HUES6 (cell line): ENCODE measurements at regions not wholly inside any gene's neighbourhood (a gene's known extent, or its start where the extent isn't known, plus 50 kb on each side); places are given as distances from the start of the nearest gene placed in this dataset.

Experiments
- H3K27ac ChIP-seq: 2 replicates; pipeline ENCODE4 v1.7.0; 2013; ENCODE audit warnings: low read depth, mild to moderate bottlenecking, low read length, inconsistent platforms
- H3K27me3 ChIP-seq: 2 replicates; pipeline ENCODE4 v1.6.1; 2013; ENCODE audit warnings: low read length; ENCODE audit not compliant: control insufficient read depth, insufficient read depth
- H3K36me3 ChIP-seq: 2 replicates; pipeline ENCODE4 v1.6.1; 2013; ENCODE audit warnings: low read length; ENCODE audit not compliant: control insufficient read depth, insufficient read depth
- H3K4me1 ChIP-seq: 2 replicates; pipeline ENCODE4 v1.6.1; 2013; ENCODE audit warnings: low read length; ENCODE audit not compliant: control insufficient read depth, insufficient read depth
- H3K4me3 ChIP-seq: 2 replicates; pipeline ENCODE4 v1.5.1; 2013; ENCODE audit warnings: low read depth, low read length
- H3K9ac ChIP-seq: one replicate; pipeline ENCODE4 v1.6.1; 2013; ENCODE audit warnings: mild to moderate bottlenecking, low read length
- H3K9me3 ChIP-seq: 2 replicates; pipeline ENCODE4 v1.6.1; 2013; ENCODE audit warnings: low read depth, low read length; ENCODE audit not compliant: control insufficient read depth, insufficient read depth

GRCh38 chr7:41771717-41772116 lies 68.8 kb upstream of the INHBA start:
- 0 out of 2 replicates have a peak, but pooled peaks cover 4% of the 10 kb centered on the region for H3K9me3 ChIP-seq
- no peaks in the 10 kb centered on the region for H3K36me3 ChIP-seq
- H3K27ac ChIP-seq: no peak overlapping the region
- H3K4me1 ChIP-seq: no peaks in the 10 kb centered on the region
- H3K9ac ChIP-seq: no peak overlapping the region
- no peak overlapping the region for H3K4me3 ChIP-seq
- H3K27me3 ChIP-seq: no peaks in the 10 kb centered on the region

DNA sequence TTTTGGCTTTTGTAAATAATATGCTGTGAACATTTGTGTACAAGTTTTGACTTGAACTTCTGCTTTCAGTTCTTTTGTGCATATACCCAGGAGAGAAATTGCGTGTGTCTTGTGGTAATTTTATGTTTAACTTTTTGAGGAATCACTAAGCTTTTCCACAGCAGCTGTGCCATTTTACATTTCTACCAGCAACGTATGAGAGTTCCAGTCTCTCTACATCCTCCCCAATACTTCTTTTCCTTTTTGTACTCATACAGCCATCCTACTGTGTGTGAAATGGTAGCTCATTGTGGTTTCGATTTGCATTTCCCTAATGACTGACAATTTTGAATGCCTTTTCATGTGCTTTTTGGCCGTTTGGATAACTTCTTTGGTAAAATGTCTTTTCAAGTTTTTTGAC lies 66.3 kb upstream of the INHBA start:
- Histone ChIP-seq H3K9ac (no peak overlapping the region), H3K4me3 (no peak overlapping the region), H3K4me1 (no peaks in the 10 kb centered on the region), H3K27ac (no peak overlapping the region), H3K9me3 (0 out of 2 replicates have a peak, but pooled peaks cover 4% of the 10 kb centered on the region), H3K36me3 (no peaks in the 10 kb centered on the region), H3K27me3 (no peaks in the 10 kb centered on the region)

DNA sequence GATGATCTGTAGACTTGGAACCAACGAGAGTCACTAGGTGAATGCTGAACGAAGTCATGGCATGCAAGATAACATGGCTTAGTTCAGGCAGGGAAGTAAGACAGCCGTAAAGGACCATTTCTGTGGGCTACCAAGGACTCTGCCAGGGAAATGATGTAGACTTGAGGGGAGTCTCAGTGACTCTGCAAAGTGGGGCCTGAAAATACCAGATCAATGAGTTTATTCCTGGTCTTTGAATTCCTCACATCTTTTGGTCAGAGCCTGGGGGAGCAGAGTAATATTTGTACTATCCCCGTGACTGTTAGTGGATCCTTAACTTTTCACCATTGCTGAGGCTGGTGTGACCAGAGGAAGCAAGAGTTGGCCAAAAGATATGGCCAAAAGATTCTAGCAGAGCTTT lies 60.7 kb upstream of the INHBA start:
- no peaks in the 10 kb centered on the region for H3K4me1 ChIP-seq
- H3K27me3 ChIP-seq: no peaks in the 10 kb centered on the region
- H3K36me3 ChIP-seq: no peaks in the 10 kb centered on the region
- H3K9ac ChIP-seq: no peak overlapping the region
- no peak overlapping the region for H3K4me3 ChIP-seq
- peaks cover 22% of the 10 kb centered on the region for H3K9me3 ChIP-seq
- no peak overlapping the region for H3K27ac ChIP-seq

GRCh38 chr7:41762641-41763040 lies 59.8 kb upstream of the INHBA start:
- Histone ChIP-seq H3K4me1 (no peaks in the 10 kb centered on the region), H3K4me3 (no peak overlapping the region), H3K9ac (no peak overlapping the region), H3K9me3 (peaks cover 29% of the 10 kb centered on the region), H3K36me3 (no peaks in the 10 kb centered on the region), H3K27me3 (no peaks in the 10 kb centered on the region), H3K27ac (no peak overlapping the region)

DNA sequence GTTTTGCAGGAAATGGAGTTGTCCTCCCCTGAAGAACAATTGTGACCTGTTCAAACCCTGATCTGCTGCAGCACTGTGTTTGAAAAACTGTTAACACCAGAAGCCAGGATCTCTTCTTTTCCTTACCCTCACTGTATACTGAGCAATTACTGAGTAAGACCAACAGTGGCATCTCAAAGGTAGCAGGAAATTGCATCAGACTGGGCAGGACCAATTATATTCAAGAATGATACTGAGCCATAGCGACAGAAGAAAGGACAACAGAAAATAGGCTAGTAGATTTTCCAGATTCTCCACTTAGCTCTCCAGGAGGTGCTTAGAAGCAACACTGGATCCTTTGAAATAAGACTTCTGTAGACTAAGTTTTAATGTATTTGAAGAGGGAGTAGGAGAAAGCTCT lies 57.4 kb upstream of the INHBA start:
- no peaks in the 10 kb centered on the region for H3K27me3 ChIP-seq
- peaks cover 49% of the 10 kb centered on the region for H3K9me3 ChIP-seq
- no peak overlapping the region for H3K4me3 ChIP-seq
- no peaks in the 10 kb centered on the region for H3K4me1 ChIP-seq
- H3K9ac ChIP-seq: no peak overlapping the region
- H3K36me3 ChIP-seq: no peaks in the 10 kb centered on the region
- no peak overlapping the region for H3K27ac ChIP-seq

DNA sequence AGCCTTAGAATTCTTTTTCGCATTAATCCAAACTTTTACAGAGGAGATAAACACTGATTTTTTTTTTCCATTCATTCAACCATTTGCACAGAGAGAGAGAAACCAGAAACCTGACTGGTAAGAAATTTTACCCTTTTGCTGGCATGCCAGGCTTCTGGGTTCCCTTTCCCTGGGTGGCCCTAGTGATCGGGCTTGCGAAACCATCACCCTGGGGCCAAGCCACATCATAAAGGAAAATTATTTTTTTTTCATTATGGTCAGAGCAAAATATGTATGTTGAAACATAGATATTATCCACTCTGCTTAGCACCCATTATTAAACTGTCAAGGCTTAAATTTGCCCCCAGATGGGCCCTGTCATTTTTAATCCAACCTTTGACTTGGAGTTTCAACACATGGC lies 55.4 kb upstream of the INHBA start:
- no peaks in the 10 kb centered on the region for H3K27me3 ChIP-seq
- H3K4me3 ChIP-seq: no peak overlapping the region
- no peak overlapping the region for H3K27ac ChIP-seq
- H3K36me3 ChIP-seq: no peaks in the 10 kb centered on the region
- H3K9me3 ChIP-seq: peaks cover 64% of the 10 kb centered on the region
- H3K9ac ChIP-seq: no peak overlapping the region
- H3K4me1 ChIP-seq: no peaks in the 10 kb centered on the region

- Histone ChIP-seq H3K27me3 (no peaks in the 10 kb centered on the region), H3K4me3 (no peak overlapping the region), H3K9ac (no peak overlapping the region), H3K4me1 (no peaks in the 10 kb centered on the region), H3K36me3 (no peaks in the 10 kb centered on the region), H3K27ac (no peak overlapping the region), H3K9me3 (peaks cover 69% of the 10 kb centered on the region)
These were observed 53.8 kb upstream of the INHBA start for GRCh38 chr7:41756650-41757182.

- Histone ChIP-seq H3K36me3 (no peaks in the 10 kb centered on the region), H3K4me1 (no peaks in the 10 kb centered on the region), H3K27me3 (no peaks in the 10 kb centered on the region), H3K9me3 (peaks cover 65% of the 10 kb centered on the region), H3K9ac (no peak overlapping the region), H3K27ac (no peak overlapping the region), H3K4me3 (no peak overlapping the region)
These were observed 52.2 kb upstream of the INHBA start for GRCh38 chr7:41755096-41755495.

- no peak overlapping the region for H3K4me3 ChIP-seq
- no peaks in the 10 kb centered on the region for H3K4me1 ChIP-seq
- no peaks in the 10 kb centered on the region for H3K36me3 ChIP-seq
- H3K27ac ChIP-seq: no peak overlapping the region
- no peaks in the 10 kb centered on the region for H3K27me3 ChIP-seq
- peaks cover 60% of the 10 kb centered on the region for H3K9me3 ChIP-seq
- H3K9ac ChIP-seq: no peak overlapping the region
These were observed 51.2 kb upstream of the INHBA start for GRCh38 chr7:41754046-41754445.
